PC-3 (cell line): ENCODE measurements at regions not wholly inside any gene's neighbourhood (a gene's known extent, or its start where the extent isn't known, plus 50 kb on each side); places are given as distances from the start of the nearest gene placed in this dataset.
"Not testable (repeated sequence)": the region's sequence is repeated elsewhere in the genome, so short reads cannot be mapped to it uniquely, and the experiment has no call there.

ENCODE experiments used
- CTCF ChIP-seq: fragments of 300-600 bp; sonication (generic); conservative IDR thresholded peaks from 2 replicates; pipeline ENCODE4 v1.5.1; 2017; ENCODE audit warnings: antibody characterized with exemption, low read depth, mild to moderate bottlenecking, low read length
- EZH2 ChIP-seq: fragments of 300-600 bp; sonication (generic); IDR thresholded peaks from one replicate; pipeline ENCODE4 v1.6.1; 2017; ENCODE audit warnings: antibody characterized with exemption, mild to moderate bottlenecking, low read length; ENCODE audit not compliant: unreplicated experiment
- EZH2phosphoT487 ChIP-seq: fragments of 300-600 bp; sonication (generic); IDR thresholded peaks from 2 replicates; pipeline ENCODE4 v1.6.1; 2018; ENCODE audit warnings: mild to moderate bottlenecking, antibody characterized with exemption, low read length, borderline replicate concordance

- not testable (repeated sequence) for TF ChIP-seq CTCF, EZH2phosphoT487, EZH2
Measured at GRCh38 chr17:21612123-21613070, 79.9 kb upstream of the KCNJ18 start.
